Stimulated activated CD4-positive, alpha-beta T cell treated with anti-CD3 and anti-CD28 coated beads, TNF-alpha, amount 100 ng/mL, for 24 hours (primary cell): ENCODE measurements at regions not wholly inside any gene's neighbourhood (a gene's known extent, or its start where the extent isn't known, plus 50 kb on each side); places are given as distances from the start of the nearest gene placed in this dataset.

ENCODE experiments used
- DNase-seq, 3 experiments: peaks; one replicate each; pipeline ENCODE4 v3.0.0-alpha.2; 2020; ENCODE audit warnings: low read depth in 3 of 3

GRCh38 chr13:82822935-82823334 lies 1059.3 kb downstream of the SLITRK1 start:
- no peak for DNase-seq

- DNase-seq: no peak
Observed at GRCh38 chr13:82817133-82817532, 1065.1 kb downstream of the SLITRK1 start.

GRCh38 chr13:82815791-82816190 lies 1066.5 kb downstream of the SLITRK1 start:
- DNase-seq: no peak

GRCh38 chr13:82803341-82803740 lies 1078.9 kb downstream of the SLITRK1 start:
- no peak for DNase-seq

- DNase-seq: no peak
Observed at GRCh38 chr13:82802528-82802927, 1079.7 kb downstream of the SLITRK1 start.

- no peak for DNase-seq
Observed at GRCh38 chr13:82800391-82800790, 1081.9 kb downstream of the SLITRK1 start.

- DNase-seq: no peak
Observed at GRCh38 chr13:82797876-82798275, 1084.4 kb downstream of the SLITRK1 start.

- DNase-seq: no peak
Observed at GRCh38 chr13:82791035-82791434, 1091.2 kb downstream of the SLITRK1 start.

- DNase-seq: no peak
Observed at GRCh38 chr13:82772816-82773215, 1109.5 kb downstream of the SLITRK1 start.

- no peak for DNase-seq
Observed at GRCh38 chr13:82766732-82767321, 1115.4 kb downstream of the SLITRK1 start.

- DNase-seq: no peak
Observed at GRCh38 chr13:82758044-82758443, 1124.2 kb downstream of the SLITRK1 start.

- no peak for DNase-seq
Observed at GRCh38 chr13:82751206-82751605, 1131.1 kb downstream of the SLITRK1 start.

- no peak for DNase-seq
Observed at GRCh38 chr13:82749551-82749950, 1132.7 kb downstream of the SLITRK1 start.

GRCh38 chr13:82747958-82748357 lies 1134.3 kb downstream of the SLITRK1 start:
- no peak for DNase-seq

GRCh38 chr13:82747291-82747690 lies 1135.0 kb downstream of the SLITRK1 start:
- DNase-seq: no peak

GRCh38 chr13:82740442-82740841 lies 1141.8 kb downstream of the SLITRK1 start:
- no peak for DNase-seq

GRCh38 chr13:82739881-82740280 lies 1142.4 kb downstream of the SLITRK1 start:
- no peak for DNase-seq

GRCh38 chr13:82729401-82729800 lies 1152.9 kb downstream of the SLITRK1 start:
- DNase-seq: no peak

- DNase-seq: no peak
Observed at GRCh38 chr13:82720986-82721385, 1161.3 kb downstream of the SLITRK1 start.

GRCh38 chr13:82719987-82720386 lies 1162.3 kb downstream of the SLITRK1 start:
- no peak for DNase-seq

- DNase-seq: no peak
Observed at GRCh38 chr13:82717249-82717648, 1165.0 kb downstream of the SLITRK1 start.

- DNase-seq: no peak
Observed at GRCh38 chr13:82713687-82714405, 1168.4 kb downstream of the SLITRK1 start.

- no peak for DNase-seq
Observed at GRCh38 chr13:82702513-82702912, 1179.8 kb downstream of the SLITRK1 start.

- no peak for DNase-seq
Observed at GRCh38 chr13:82701020-82701419, 1181.3 kb downstream of the SLITRK1 start.
